LNCaP clone FGC (cell line): ENCODE measurements at regions not wholly inside any gene's neighbourhood (a gene's known extent, or its start where the extent isn't known, plus 50 kb on each side); places are given as distances from the start of the nearest gene placed in this dataset.

Experiments used
- DNase-seq: peaks from one replicate; pipeline ENCODE4 v3.0.0-alpha.2; 2011; ENCODE audit warnings: low read depth
- H3K4me3 ChIP-seq: 2 replicates; pipeline ENCODE4 v1.5.1; 2011; ENCODE audit warnings: mild to moderate bottlenecking, low read depth, low read length, control low read depth
- TF ChIP-seq, protein P1 (sequence below): IDR thresholded peaks from 2 replicates; pipeline ENCODE4 v1.5.1; 2012; ENCODE audit warnings: mild to moderate bottlenecking; ENCODE audit not compliant: control insufficient read depth, insufficient read depth; ENCODE audit errors: extremely low read depth

DNA sequence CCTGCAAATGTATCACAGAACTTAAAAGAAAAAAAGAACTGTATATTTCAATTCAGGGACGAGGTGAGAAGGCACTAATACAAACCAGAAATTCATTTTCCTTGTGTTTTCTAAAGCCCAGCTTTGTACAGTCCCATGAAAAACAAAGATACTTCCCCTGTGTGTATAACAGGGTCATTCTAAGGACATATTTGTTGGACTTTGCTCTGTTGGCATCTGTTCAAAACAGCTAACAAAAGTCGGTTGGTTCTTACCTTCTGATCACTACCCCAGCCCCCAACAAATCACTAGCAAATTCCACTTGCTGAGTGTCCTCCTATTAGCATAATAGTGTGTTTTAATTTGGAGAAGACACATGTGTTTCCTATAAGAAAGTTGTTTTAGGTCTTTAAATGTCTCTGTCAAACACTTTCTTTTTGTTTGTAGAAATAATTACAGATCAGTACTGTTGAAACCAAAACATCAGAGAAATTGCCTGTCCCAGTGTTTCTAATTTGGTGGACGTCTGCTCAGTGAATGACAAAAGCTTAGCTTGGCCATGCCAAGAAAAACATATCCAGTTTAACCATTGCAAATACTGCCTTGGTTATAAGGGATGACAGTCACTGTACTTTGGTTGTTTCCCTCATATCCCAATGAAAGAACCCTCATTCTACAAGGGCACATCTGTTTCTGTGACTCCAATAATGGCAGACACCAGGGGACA, 480.5 kb downstream of the EBF1 start:
- H3K4me3 ChIP-seq, result no peak overlapping the region
- no peak for DNase-seq
- TF ChIP-seq, protein P1, sequence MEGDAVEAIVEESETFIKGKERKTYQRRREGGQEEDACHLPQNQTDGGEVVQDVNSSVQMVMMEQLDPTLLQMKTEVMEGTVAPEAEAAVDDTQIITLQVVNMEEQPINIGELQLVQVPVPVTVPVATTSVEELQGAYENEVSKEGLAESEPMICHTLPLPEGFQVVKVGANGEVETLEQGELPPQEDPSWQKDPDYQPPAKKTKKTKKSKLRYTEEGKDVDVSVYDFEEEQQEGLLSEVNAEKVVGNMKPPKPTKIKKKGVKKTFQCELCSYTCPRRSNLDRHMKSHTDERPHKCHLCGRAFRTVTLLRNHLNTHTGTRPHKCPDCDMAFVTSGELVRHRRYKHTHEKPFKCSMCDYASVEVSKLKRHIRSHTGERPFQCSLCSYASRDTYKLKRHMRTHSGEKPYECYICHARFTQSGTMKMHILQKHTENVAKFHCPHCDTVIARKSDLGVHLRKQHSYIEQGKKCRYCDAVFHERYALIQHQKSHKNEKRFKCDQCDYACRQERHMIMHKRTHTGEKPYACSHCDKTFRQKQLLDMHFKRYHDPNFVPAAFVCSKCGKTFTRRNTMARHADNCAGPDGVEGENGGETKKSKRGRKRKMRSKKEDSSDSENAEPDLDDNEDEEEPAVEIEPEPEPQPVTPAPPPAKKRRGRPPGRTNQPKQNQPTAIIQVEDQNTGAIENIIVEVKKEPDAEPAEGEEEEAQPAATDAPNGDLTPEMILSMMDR, result no peak

DNA sequence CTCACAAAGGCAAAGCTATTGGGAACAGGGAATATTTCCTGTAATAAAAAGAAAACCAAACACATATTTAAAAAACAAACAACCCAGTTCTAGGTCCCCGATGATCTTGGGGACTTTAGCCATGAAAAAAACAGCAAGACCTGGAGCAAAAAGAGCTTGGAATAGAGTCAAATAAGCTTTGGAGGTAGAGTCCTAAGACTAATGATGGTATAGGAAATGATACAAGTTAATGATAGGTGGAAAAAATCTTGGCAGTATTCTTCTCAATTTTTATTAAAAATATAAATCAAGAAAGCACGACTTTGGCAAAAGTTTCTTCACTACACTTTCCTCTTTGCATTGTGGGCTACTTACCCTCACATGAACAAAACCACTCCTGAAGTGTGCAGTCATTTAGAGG, 481.5 kb downstream of the EBF1 start:
- no peak for DNase-seq
- TF ChIP-seq, protein P1, result no peak

DNA sequence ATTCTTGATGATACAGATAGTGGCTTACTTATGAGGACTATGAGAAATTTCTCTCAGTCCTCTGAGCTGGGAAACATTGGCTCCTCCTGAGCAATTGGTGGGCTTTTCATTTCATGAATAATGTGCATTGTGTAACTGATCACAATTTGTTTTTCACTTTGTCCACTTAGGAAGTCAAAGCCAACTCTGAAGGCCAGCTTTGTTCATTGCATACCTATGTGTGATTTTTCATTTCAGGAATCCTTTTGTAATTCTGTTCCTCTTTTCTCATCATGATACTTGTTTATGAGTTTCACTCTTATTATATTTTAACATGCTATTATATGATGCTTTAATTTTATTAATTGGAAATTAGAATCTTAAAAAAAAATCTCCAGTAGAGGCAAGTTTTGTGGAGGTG, 483.0 kb downstream of the EBF1 start:
- H3K4me3 ChIP-seq, result no peak overlapping the region
- DNase-seq, result no peak
- TF ChIP-seq, protein P1, result no peak

More for the DNA sequence above, 481.5 kb downstream of the EBF1 start:
- no peak overlapping the region for H3K4me3 ChIP-seq

DNA sequence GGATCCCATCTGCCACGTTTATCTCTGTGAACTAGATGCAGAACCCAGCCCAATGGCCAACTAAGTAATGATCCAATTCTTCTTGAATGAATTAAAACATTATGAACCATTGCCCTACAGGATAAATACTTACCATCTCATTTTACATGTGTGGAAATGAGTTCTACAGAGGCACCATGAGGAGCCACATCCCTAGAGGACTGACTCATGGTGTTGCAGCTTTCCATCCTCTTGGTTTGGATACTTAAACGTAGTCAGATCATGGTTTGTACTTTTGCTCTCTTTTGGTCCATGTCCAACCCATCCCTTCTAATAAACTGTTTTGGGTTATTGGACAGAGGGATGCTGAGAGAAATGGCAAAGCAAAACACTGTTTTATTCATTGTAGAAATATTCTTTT, 484.8 kb downstream of the EBF1 start:
- no peak for DNase-seq
- no peak overlapping the region for H3K4me3 ChIP-seq
- TF ChIP-seq, protein P1, result no peak

DNA sequence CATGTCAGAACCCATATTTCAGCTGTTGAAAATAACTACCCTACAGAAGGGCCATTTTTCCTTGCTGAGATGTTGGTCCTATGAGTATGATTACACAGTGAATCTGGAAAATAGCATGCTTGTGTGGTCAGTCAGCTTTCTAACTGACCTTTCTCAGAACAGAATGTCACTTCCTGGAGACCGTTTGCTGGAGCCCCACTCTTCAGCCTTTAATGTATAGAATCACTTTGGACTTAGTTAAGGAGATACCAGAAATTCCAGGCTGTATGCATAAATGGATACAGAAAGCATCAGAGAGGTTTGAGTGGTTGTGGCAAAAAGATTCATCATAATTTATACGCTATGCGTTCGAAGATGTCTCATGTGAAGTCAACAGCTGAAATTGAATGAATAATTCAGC, 488.1 kb downstream of the EBF1 start:
- H3K4me3 ChIP-seq, result no peak overlapping the region
- TF ChIP-seq, protein P1, result no peak
- DNase-seq, result no peak

DNA sequence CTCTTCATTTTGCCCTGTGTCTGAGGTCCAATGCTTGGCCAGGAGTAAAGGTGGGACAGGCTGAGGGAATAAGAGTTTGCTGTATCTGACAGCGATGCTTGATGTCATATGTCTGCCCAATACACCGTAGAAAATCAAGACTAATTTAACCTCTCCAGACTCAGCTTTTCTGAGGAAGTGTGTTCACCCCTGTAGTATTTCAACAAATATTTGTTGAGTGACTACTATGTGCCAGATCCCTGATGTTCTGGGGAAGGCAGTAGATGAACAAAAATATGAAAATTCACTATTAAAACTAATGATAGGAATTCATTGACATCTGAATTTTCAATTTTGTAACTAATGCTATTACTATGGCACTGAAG, 489.7 kb downstream of the EBF1 start:
- no peak overlapping the region for H3K4me3 ChIP-seq
- no peak for DNase-seq
- TF ChIP-seq, protein P1, result no peak

DNA sequence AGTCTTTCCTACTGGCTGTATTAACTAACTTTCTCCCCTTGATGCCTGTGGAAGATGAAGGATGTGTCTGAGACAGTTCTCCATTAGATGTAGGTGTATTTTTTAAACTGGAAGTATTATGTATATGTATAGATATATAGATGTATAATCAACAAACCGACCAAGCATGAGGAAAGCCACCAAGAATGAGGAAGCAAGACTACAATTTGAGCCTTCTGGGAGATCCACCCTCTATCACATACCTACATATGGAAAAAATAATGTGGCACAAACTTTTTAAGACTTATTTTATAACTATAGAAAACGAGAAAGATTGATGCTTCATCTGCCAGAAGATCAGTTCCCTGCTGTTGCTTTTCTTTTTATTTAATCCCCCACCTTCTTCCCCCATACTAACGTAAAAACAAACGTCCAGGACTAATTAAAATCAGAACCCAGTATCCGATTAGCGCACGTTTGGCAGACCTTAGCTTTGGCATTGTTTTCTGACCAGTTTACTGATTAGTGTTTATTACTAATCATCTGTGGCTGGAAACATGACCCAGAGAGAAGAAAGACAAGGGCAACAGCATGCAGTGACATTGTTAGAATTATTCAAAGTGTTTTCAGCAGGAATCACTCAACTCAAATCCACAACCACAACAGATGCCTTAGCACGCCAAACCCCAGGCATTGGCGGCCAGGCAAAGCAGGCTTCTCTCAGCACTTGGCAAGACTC, 490.2 kb downstream of the EBF1 start:
- no peak for DNase-seq
- H3K4me3 ChIP-seq, result no peak overlapping the region
- TF ChIP-seq, protein P1, result no peak
